Tibial nerve (tissue), 4 donors: ENCODE measurements at regions not wholly inside any gene's neighbourhood (a gene's known extent, or its start where the extent isn't known, plus 50 kb on each side); places are given as distances from the start of the nearest gene placed in this dataset.

Source experiments
- DNase-seq, 2 donors: peaks; one replicate each; pipeline ENCODE4 v3.0.0-alpha.2; 2019; ENCODE audit warnings: low spot score in 2 of 2
- H3K27ac ChIP-seq, 4 donors: fragments of 200-600 bp; sonication (generic) in 3 of 4; one replicate each; pipeline ENCODE4 v1.5.1; 2017 to 2019; ENCODE audit warnings: mild to moderate bottlenecking in 1 of 4
- H3K27me3 ChIP-seq, 2 donors: fragments of 200-600 bp; sonication (generic) in 1 of 2; one replicate each; pipeline versions ENCODE4 v1.5.1 to v1.6.0; 2017 to 2019
- H3K36me3 ChIP-seq, 3 donors: fragments of 200-600 bp; sonication (generic); one replicate each; pipeline ENCODE4 v1.5.1; 2018 to 2019
- H3K4me1 ChIP-seq, 4 donors: fragments of 200-600 bp; sonication (generic) in 3 of 4; one replicate each; pipeline ENCODE4 v1.5.1; 2017 to 2019
- H3K4me3 ChIP-seq, 4 donors: fragments of 200-600 bp; sonication (generic) in 3 of 4; one replicate each; pipeline ENCODE4 v1.5.1; 2017 to 2019; ENCODE audit warnings: mild to moderate bottlenecking in 1 of 4, moderate library complexity in 1 of 4
- H3K9me3 ChIP-seq, 4 donors: fragments of 200-600 bp; sonication (generic) in 3 of 4; one replicate each; pipeline ENCODE4 v1.5.1; 2017 to 2019
- CTCF ChIP-seq, 5 experiments: fragments of 200-600 bp in 3 of 5; fragments of 450-650 bp in 2 of 5; sonication (generic) in 3 of 5; IDR thresholded peaks; one replicate each; pipeline ENCODE4 v1.5.1; 2016 to 2019; ENCODE audit warnings: antibody characterized with exemption in 5 of 5, mild to moderate bottlenecking in 3 of 5, moderate library complexity in 2 of 5
- EP300 ChIP-seq, 2 donors: sonication (generic); formaldehyde crosslinking; IDR thresholded peaks; one replicate each; pipeline ENCODE4 v1.6.1; 2017; ENCODE audit warnings: antibody characterized with exemption in 2 of 2, mild to moderate bottlenecking in 1 of 2
- POLR2A ChIP-seq, 2 donors: fragments of 450-650 bp; IDR thresholded peaks; one replicate each; pipeline ENCODE4 v1.6.1; 2017; ENCODE audit warnings: antibody characterized with exemption in 2 of 2, mild to moderate bottlenecking in 2 of 2, moderate library complexity in 2 of 2
- WGBS, 2 donors: methylation state at CpG; one replicate each; pipeline ENCODE4 v1.1.5; 2018; 5-methylcytosine and 5-hydroxymethylcytosine counted together

- H3K36me3 ChIP-seq = peaks cover 0 to 4% (median 0%) of the 10 kb centered on the region in 3 donors
- peaks cover 0 to 15% (median 9%) of the 10 kb centered on the region in 4 donors for H3K4me1 ChIP-seq
- no peaks in the 10 kb centered on the region for H3K27me3 ChIP-seq
- TF ChIP-seq EP300 (IDR thresholded peaks at IDR 0.05) (no peak), CTCF (IDR thresholded peaks at IDR 0.05) (no peak), POLR2A (IDR thresholded peaks at IDR 0.05) (no peak)
- H3K27ac ChIP-seq = no peak overlapping the region
- no peak overlapping the region for H3K4me3 ChIP-seq
- 92 to 94% methylated on average over 4 of the region's 4 CpGs for WGBS, 2 donors
- DNase-seq = no peak
- peaks cover 0 to 3% (median 0%) of the 10 kb centered on the region in 4 donors for H3K9me3 ChIP-seq
These were observed 277.4 kb downstream of the TNS1 start for GRCh38 chr2:217725409-217725808.

- H3K27ac ChIP-seq = no peak overlapping the region
- H3K4me1 ChIP-seq = peaks cover 0 to 6% (median 5%) of the 10 kb centered on the region in 4 donors
- H3K36me3 ChIP-seq = peaks cover 0 to 4% (median 0%) of the 10 kb centered on the region in 3 donors
- DNase-seq = no peak
- TF ChIP-seq EP300 (IDR thresholded peaks at IDR 0.05) = no peak
- no peak for TF ChIP-seq CTCF (IDR thresholded peaks at IDR 0.05)
- no peak for TF ChIP-seq POLR2A (IDR thresholded peaks at IDR 0.05)
- H3K4me3 ChIP-seq = no peak overlapping the region
- no peaks in the 10 kb centered on the region for H3K27me3 ChIP-seq
- peaks cover 0 to 3% (median 0%) of the 10 kb centered on the region in 4 donors for H3K9me3 ChIP-seq
These were observed 278.3 kb downstream of the TNS1 start for GRCh38 chr2:217724471-217724870.

GRCh38 chr2:217723981-217724380 lies 278.8 kb downstream of the TNS1 start:
- Histone ChIP-seq H3K4me1 (peaks cover 0 to under 1% (median under 1%) of the 10 kb centered on the region in 4 donors), H3K36me3 (peaks cover 0 to 4% (median 0%) of the 10 kb centered on the region in 3 donors), H3K27me3 (no peaks in the 10 kb centered on the region), H3K27ac (no peak overlapping the region), H3K4me3 (no peak overlapping the region), H3K9me3 (peaks cover 0 to 3% (median 0%) of the 10 kb centered on the region in 4 donors)
- TF ChIP-seq POLR2A (IDR thresholded peaks at IDR 0.05) (no peak), CTCF (IDR thresholded peaks at IDR 0.05) (no peak), EP300 (IDR thresholded peaks at IDR 0.05) (no peak)
- WGBS, 2 donors = 78 to 98% methylated on average over 8 to 9 of the region's 9 CpGs
- DNase-seq = no peak

- peaks cover 0 to 4% (median 0%) of the 10 kb centered on the region in 3 donors for H3K36me3 ChIP-seq
- WGBS, 2 donors = 68 to 71% methylated on average over 9 of the region's 9 CpGs
- no peak for DNase-seq
These were observed 279.8 kb downstream of the TNS1 start for GRCh38 chr2:217722883-217723472.

More at GRCh38 chr2:217722883-217723472, 279.8 kb downstream of the TNS1 start:
- Histone ChIP-seq H3K27me3 (no peaks in the 10 kb centered on the region), H3K4me3 (no peak overlapping the region), H3K4me1 (no peaks in the 10 kb centered on the region), H3K27ac (no peak overlapping the region), H3K9me3 (peaks cover 0 to 3% (median 0%) of the 10 kb centered on the region in 4 donors)
- TF ChIP-seq POLR2A (IDR thresholded peaks at IDR 0.05) (no peak), EP300 (IDR thresholded peaks at IDR 0.05) (no peak), CTCF (IDR thresholded peaks at IDR 0.05) (no peak)
